ENCODE measurements at regions not wholly inside any gene's neighbourhood (a gene's known extent, or its start where the extent isn't known, plus 50 kb on each side); places are given as distances from the start of the nearest gene placed in this dataset.

- Histone ChIP-seq H4K20me1 (ENCODE audit: insufficient read depth, low read length) (no peaks in the 10 kb centered on the region), H3K79me1 (ENCODE audit: low read depth in 1 of 2, low read length in 2 of 2) (no peaks in the 10 kb centered on the region), H3K9me3 (ENCODE audit: control insufficient read depth, insufficient read depth, low read length) (no peaks in the 10 kb centered on the region), H2AK9ac (replicated peaks; ENCODE audit: low read depth, low read length, poor library complexity) (no peak overlapping the region), H3K18ac (ENCODE audit: low read depth, low read length) (no peak overlapping the region), H2BK5ac (ENCODE audit: low read depth, low read length, poor library complexity, severe bottlenecking) (no peak overlapping the region), H2BK120ac (ENCODE audit: low read depth, low read length) (no peak overlapping the region), H3K4me2 (ENCODE audit: low read depth, low read length) (no peak overlapping the region), H4K8ac (ENCODE audit: low read depth in 2 of 2, low read length in 2 of 2) (no peak overlapping the region), H4K5ac (ENCODE audit: low read depth, low read length) (no peak overlapping the region), H2AFZ (replicated peaks; ENCODE audit: low read length, poor library complexity) (no peak overlapping the region), H3K56ac (ENCODE audit: extremely low read depth, insufficient read depth, low read length) (no peak overlapping the region), H3K14ac (replicated peaks; ENCODE audit: low read depth, low read length) (no peak overlapping the region), H3K23ac (ENCODE audit: low read depth, low read length) (no peak overlapping the region), H3K4me1 (ENCODE audit: control insufficient read depth, insufficient read depth, low read length) (no peaks in the 10 kb centered on the region), H3K4ac (ENCODE audit: low read depth, low read length) (no peak overlapping the region), H2BK15ac (ENCODE audit: low read depth, low read length) (no peak overlapping the region), H4K91ac (ENCODE audit: insufficient read depth, low read depth, low read length) (no peak overlapping the region), H3K4me3 (ENCODE audit: insufficient read depth, low read depth, low read length) (no peak overlapping the region), H3K27me3 (ENCODE audit: control insufficient read depth, insufficient read depth, low read length) (no peaks in the 10 kb centered on the region), H3K9ac (ENCODE audit: low read depth, low read length) (no peak overlapping the region), H3K27ac (ENCODE audit: insufficient read depth, low read length) (no peak overlapping the region), H3K9me1 (ENCODE audit: insufficient read depth, low read length) (no peaks in the 10 kb centered on the region), H3K36me3 (ENCODE audit: control insufficient read depth, insufficient read depth, low read length) (no peaks in the 10 kb centered on the region), H2AK5ac (ENCODE audit: low read depth, low read length) (no peak overlapping the region), H2BK20ac (ENCODE audit: low read depth, low read length) (no peak overlapping the region)
- in situ Hi-C loops (cut with MboI; ENCODE audit: low sequenced_read_pairs) = no loop called here
- CTCF ChIA-PET = no interaction called here
- no TSS peak for BruUV-seq (replicated peaks)
- no peak for TF ChIP-seq ELK1 (IDR thresholded peaks at IDR 0.05; ENCODE audit: borderline replicate concordance, low read depth, low read length)
- TF ChIP-seq NFE2L2 (IDR thresholded peaks at IDR 0.05; ENCODE audit: low read depth, low read length) = no peak
- TF ChIP-seq MAFK (IDR thresholded peaks at IDR 0.05; ENCODE audit: low read depth, low read length) = no peak
- no peak for TF ChIP-seq SMC3 (IDR thresholded peaks at IDR 0.05; ENCODE audit: low read depth, low read length)
- TF ChIP-seq CHD1 (IDR thresholded peaks at IDR 0.05; ENCODE audit: low read depth, low read length) = no peak
- no peak for TF ChIP-seq RFX5 (IDR thresholded peaks at IDR 0.05; ENCODE audit: low read depth, low read length)
- TF ChIP-seq RAD21 (IDR thresholded peaks at IDR 0.05; ENCODE audit: low read length) = no peak
- no peak for TF ChIP-seq USF2 (IDR thresholded peaks at IDR 0.05; ENCODE audit: low read depth, low read length)
- TF ChIP-seq MAZ (IDR thresholded peaks at IDR 0.05; ENCODE audit: borderline replicate concordance, low read depth, low read length) = no peak
- TF ChIP-seq MXI1 (IDR thresholded peaks at IDR 0.05; ENCODE audit: borderline replicate concordance, low read depth, low read length) = no peak
- POLR2A ChIA-PET (ENCODE audit: unreplicated experiment) = no interaction called here
- intact Hi-C loops (cut with micrococcal nuclease) = no loop called here
- dilution Hi-C loops (cut with HindIII; ENCODE audit: low sequenced_read_pairs, unreplicated experiment) = no loop called here
- WGBS, 2 experiments (ENCODE audit: extremely low coverage in 2 of 2, insufficient read length in 1 of 2) = no CpG with 5 or more reads among the region's 2 CpGs
- ATAC-seq (ENCODE audit: low read depth) = no peak
- DNase-seq = no peak
Measured at GRCh38 chr3:148150141-148150540, 547.6 kb upstream of the AGTR1 start.

All from IMR-90 (cell line).